ENCODE measurements at regions not wholly inside any gene's neighbourhood (a gene's known extent, or its start where the extent isn't known, plus 50 kb on each side); places are given as distances from the start of the nearest gene placed in this dataset.

DNA sequence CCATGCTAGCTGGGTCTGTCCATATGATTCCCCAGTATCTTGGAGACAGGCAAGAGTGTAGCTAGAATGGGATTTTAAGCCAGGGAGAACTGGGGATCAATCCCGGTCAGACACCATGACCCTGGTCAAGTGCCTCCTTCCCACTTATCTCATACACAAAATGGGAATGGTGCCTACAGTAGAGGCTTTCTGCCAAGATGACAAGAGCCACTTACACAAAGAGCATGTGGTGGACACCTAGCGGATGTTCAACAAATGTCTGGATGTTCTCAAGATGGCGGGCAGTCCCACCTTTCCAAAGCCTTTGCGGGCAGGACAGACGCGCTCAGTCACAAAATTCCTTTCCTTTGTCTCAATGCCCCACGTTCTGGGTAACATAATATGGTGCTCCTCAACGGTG is 57.3 kb downstream of the MAF start:
- no peak for DNase-seq (ENCODE audit: low read depth)

DNA sequence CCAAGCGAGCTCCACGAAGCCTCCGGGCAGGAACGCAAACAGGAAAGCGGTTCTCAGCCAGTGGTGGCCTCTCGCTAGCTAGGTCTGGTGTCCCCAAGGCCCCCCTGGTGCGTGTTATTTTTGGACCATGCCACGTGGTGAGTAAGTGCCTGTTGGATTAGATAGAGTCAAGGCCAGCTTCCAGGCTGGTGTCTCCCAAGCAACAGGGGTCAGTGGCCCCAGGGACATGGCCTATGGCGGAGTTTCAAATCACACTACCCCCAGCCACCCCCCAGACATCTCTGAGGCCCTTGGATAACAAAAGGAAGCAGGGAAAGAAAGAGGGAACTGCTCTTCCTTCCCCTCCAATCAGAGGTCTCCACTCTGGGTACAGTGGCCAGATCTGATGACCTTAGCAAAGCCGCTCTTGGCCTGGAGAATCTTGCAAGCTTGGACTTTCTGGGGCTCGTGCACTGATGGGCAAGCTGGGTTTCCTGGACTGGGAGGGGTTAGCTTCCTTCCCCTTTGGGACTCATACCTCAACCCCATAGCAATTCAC is 58.2 kb downstream of the MAF start:
- no peak for DNase-seq (ENCODE audit: low read depth)

DNA sequence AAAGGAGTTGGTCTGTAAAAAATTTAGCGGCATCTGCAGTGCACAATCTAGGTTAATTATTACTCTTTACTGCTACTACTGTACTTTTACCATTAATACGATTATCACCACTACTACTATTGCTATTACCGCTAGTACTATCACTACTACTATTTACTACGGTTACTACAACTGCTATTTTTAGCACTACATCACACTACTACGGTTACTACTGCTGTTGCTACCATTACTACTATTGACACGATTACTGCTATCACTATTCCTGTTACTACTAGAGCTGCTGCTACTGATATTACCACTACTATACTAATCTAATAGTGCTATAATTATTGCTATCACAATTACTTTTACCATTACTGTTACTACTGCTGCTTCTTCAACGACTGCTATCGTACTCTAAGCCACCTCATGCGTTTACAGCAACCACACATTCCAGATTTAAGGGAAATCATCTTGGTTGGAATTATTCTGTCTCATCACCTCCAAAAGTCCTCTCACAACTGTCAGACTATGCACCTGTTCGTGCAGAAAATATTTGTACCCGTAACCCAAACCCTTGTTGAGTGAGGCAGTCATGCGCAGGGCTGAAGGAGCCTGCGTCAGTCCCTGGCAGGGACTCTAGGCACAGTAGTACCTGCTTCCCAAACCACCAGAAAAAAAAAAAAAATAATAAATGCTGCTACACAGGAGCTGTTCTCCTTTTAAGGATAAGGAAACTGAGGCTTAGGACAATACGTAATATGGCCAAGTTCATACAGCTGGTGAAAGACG is 59.5 kb downstream of the MAF start:
- DNase-seq (ENCODE audit: low read depth): no peak

DNA sequence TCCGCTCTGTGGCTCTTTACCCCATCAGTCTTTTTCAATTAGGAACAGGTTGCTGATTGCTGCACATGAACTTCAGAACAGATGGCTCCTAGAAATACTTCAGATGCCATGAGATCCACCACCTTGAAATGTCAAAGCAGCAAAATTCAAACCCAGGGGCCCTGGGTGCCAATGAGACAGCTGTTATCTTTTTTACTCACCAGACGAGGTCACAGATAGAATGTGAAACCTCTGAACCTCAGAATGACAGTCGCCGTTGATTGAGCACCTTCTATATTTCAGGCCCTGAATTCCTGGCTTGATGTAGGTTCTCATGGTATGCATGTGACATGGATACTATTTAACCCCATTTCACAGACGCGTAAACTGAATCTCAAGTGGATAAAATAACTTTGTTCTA is 63.0 kb downstream of the MAF start:
- no peak for DNase-seq (ENCODE audit: low read depth)

DNA sequence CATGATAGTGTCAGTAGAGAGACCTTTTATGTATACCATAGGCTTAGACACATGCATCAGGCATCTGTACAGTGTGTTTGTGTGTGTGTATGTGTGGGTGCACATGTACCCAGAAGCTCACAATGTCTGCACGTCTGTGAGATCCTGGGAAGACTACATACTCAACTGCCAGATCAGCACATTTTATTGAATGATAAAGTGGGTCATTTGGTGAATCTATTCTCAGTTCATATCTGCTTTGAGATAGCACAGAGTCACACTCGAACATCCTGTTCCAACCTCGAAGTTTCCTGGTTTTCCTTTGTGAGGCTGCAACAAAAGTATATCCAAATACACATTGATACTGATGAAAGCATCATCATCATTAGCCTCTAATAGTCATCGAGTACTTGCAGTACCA is 63.6 kb downstream of the MAF start:
- no peak for DNase-seq (ENCODE audit: low read depth)

DNA sequence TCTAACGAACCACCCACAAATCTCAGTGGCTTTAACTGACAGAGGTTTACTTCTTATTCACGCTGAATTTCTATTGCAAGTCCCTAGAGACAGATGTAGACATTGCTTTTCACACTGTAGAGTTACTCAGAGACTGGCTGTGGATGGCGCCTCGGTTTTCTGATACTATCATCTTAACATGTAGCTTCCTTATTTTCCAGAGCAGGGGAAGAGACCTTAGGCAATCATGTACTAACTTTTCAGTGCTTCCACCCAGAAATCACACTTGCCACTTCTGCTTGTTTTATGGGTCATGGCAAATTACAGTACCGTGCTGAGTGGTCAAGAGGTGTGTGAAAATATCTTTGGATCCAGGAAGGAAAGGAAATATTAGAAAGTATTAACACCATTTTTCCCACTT is 65.4 kb downstream of the MAF start:
- DNase-seq (ENCODE audit: low read depth): no peak

DNA sequence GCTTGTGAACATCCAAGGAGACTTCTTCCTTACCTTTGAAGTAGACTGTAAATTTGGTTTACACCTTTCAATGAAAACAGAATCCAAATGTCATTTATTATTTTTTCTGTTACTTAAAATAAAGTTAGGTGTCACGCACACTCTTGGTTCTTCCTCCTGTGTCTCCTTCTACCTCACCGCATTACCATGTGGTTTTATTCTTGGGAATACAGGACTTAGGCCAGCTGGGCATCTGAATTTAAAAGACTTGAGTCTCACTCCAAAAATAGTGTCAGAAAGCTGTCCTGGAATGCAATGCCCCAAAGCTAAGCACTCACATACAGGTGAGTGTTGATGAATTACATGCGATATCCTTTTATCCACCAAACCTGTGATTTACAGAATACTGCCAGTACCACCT is 66.4 kb downstream of the MAF start:
- DNase-seq (ENCODE audit: low read depth): no peak

- DNase-seq (ENCODE audit: low read depth): no peak
Observed at GRCh38 chr16:79533292-79533691, 67.2 kb downstream of the MAF start.

GRCh38 chr16:79532785-79533184 is 67.8 kb downstream of the MAF start:
- DNase-seq (ENCODE audit: low read depth): no peak

- no peak for DNase-seq (ENCODE audit: low read depth)
Observed at GRCh38 chr16:79532273-79532672, 68.3 kb downstream of the MAF start.

- DNase-seq (ENCODE audit: low read depth): no peak
Observed at GRCh38 chr16:79528338-79528737, 72.2 kb downstream of the MAF start.

DNA sequence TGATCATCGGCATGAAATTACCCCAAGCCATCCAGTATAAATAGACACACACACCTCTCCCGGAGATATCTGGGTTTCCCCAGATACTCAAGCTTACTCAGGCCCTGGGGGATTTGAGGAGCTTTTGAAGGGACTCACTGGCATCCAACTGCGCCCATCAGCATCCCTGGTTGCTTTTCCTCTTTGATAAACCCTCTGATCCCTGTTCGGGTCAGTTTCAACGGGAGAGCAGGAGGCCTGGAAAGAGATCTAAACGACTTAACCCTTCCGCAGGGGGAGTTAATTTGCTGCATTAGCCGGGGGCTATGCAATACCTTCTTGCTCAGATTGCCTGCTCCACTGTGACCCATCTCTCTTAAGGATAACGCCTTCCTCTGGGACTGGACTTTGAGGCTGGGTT is 76.6 kb downstream of the MAF start:
- no peak for DNase-seq (ENCODE audit: low read depth)

DNA sequence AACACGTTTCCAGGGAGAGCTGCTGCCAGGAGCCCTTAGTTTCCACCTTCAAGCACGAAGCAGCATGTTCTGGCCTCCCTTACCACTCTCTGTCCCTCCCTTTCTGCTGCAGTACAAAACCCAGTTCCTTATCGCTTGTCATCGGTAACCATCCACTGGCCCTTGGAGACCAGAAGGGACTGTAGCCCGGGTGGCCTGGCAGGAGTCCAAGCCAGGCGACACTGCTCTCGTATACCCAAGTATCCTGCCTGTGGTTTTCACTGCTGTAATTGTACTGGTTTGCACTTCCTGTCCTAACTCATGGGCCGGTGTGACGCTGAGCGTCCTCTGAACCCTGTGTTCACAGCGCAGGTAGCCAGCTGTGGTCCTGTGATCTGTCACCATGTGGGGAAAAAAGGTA is 81.1 kb downstream of the MAF start:
- no peak for DNase-seq (ENCODE audit: low read depth)

GRCh38 chr16:79517156-79517555 is 83.4 kb downstream of the MAF start:
- no peak for DNase-seq (ENCODE audit: low read depth)

DNA sequence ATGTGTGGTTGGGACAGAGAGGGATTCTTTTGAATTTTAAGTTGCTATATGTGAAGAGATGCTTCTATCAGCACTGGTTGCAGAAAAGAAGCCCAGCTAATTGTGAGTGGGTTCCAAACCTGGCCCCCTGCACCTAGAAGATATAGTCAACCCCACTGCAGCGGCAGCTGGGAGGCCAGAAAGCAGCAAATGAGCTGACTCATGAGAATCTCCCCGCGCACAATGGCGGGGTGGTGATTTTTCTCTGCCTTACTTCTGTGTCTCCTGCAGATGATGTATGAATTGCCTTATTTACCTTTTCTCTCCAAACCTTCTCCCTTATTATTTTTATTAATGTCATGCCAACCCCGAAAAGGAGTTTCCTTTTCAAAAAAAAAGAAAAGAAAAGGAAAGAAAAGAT is 89.7 kb downstream of the MAF start:
- no peak for DNase-seq (ENCODE audit: low read depth)

DNA sequence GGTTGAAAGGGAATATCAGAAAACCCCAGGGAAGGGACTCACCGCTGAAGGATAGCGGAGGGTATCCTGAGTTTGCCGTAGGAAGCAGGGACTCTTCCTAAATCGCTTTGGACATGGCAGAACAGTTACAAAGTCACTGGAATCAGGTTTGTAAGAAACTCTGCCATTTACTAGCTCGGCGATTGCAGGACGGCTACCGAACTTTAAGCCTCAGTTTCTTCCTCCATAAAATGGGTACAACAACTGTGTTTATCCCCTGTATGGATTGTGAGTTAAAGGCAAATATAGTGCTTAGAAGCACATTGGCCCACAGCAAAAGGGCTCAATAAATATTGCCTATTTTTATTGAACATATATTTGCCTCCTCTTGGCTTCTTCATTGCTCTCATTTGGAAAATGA is 90.6 kb downstream of the MAF start:
- no peak for DNase-seq (ENCODE audit: low read depth)

DNA sequence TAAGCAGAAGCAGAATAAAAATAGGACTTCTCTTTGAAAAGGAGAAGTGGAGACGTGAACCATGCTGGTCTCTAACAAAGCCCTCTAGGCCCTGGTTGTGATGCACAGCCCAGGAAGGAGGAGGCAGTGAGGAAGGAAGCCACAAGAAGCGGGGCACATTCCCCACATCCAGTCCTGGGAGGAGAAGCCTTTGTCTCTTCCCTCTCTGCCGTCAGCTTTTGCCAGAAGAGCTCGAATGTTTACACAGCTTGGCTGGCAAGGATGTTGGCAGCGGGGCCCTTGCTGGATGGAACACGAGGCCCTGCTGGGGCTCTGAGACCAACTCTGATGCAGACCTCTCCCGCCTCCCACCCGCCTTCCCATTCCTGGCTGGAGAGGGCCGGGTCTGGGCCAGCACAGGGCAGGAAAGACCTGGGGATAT is 91.3 kb downstream of the MAF start:
- no peak for DNase-seq (ENCODE audit: low read depth)

GRCh38 chr16:79508294-79508693 is 92.2 kb downstream of the MAF start:
- DNase-seq (ENCODE audit: low read depth): no peak

DNA sequence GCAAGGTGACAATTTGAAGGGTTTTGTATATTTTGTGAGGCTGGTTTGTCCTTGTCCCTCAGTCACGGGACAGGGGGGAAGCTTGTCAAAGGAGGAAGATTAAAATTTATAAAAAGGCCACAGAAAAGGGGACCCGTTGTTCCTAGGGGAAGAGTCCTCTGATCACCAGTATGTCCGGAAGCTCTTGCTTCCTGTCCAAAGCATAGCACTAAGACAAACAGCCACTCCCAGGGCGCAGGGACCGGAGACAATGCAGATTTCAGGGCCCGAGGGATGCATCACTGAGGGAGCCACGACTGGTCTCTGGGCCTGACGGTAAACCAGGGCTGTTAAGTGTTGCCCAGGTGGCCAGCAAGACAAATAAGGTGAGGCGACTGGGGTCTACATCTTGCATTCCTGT is 95.2 kb downstream of the MAF start:
- DNase-seq (ENCODE audit: low read depth): no peak

DNA sequence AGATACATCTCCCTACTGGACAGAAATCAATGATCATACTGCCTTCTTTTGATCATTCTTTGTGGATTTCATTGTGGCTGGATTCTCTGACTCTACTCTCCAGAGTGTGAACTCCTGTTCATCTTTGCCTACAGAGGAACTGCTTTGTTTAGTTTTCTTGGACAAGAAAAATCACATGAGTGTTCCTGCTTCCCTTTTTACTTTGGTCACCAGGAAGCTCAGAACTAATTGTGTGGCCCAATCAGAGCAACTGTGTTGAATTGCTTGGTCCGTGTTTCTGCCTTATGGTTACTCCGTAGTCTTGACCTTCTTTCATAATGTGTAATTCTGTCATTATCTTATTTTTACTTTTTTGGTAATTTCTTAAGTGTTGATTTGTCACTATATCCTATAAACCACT is 97.0 kb downstream of the MAF start:
- no peak for DNase-seq (ENCODE audit: low read depth)

DNA sequence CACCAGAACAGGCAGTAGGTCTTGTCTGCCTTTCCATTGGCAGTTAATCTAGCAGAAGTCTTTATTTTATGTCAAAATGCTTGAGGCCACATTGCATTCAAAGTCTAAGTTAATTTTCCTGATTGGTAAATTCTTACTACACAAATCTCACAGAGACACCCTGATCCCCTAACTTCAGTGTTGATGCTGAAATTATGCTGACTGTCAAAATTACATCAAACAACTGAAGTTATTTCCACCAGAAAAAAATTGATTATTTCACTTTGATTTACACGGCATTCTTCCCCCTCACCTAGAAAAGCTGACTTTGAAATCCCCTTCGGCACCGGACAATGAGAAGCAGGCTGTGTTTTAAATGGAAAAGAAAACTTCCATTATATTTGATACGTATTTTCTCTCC is 99.1 kb downstream of the MAF start:
- DNase-seq (ENCODE audit: low read depth): no peak

- no peak for DNase-seq (ENCODE audit: low read depth)
Observed at GRCh38 chr16:79500866-79501265, 99.7 kb downstream of the MAF start.

GRCh38 chr16:79500286-79500685 is 100.3 kb downstream of the MAF start:
- DNase-seq (ENCODE audit: low read depth): no peak

DNA sequence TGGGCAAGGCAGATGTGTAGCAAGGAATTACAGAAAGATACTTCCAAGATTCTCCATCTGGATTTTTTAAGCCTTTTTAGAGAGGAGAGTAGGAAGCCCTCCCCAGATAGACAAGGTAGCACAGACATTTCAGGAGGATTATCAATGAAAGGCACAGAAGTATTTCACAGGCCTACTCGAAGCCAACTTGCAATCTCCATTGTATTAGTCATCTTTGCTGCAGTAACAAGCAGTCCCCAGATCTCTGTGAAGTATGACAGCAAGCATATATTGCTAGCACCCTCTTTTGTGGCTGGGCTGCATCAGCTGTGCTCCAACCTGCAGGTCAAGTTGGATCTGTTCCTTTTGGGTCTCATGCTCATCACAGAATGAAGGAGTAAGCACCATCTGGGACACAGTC is 101.6 kb downstream of the MAF start:
- no peak for DNase-seq (ENCODE audit: low read depth)
